NCI-H345 treated with DMSO at 0.1 percent for 48 hours (cell line): ENCODE measurements at regions not wholly inside any gene's neighbourhood (a gene's known extent, or its start where the extent isn't known, plus 50 kb on each side); places are given as distances from the start of the nearest gene placed in this dataset.

ENCODE experiments used
- DNase-seq: peaks from one replicate; lab custom pipeline; 2025; ENCODE audit not compliant: unreplicated experiment; lab: John Stamatoyannopoulos, UW

- no peak for DNase-seq
Observed at GRCh38 chr6:82017288-82017687, 230.3 kb downstream of the IBTK start.

GRCh38 chr6:82015526-82015925, 232.0 kb downstream of the IBTK start:
- DNase-seq, result no peak

- DNase-seq, result no peak
Observed at GRCh38 chr6:82015043-82015442, 232.5 kb downstream of the IBTK start.

- DNase-seq, result no peak
Observed at GRCh38 chr6:82013561-82014530, 233.7 kb downstream of the IBTK start.

- DNase-seq, result no peak
Observed at GRCh38 chr6:82006027-82006738, 241.4 kb downstream of the IBTK start.

- DNase-seq, result no peak
Observed at GRCh38 chr6:82000551-82000950, 247.0 kb downstream of the IBTK start.

GRCh38 chr6:81999826-82000225, 247.3 kb upstream of the TENT5A start:
- DNase-seq, result no peak

GRCh38 chr6:81999270-81999669, 246.8 kb upstream of the TENT5A start:
- DNase-seq, result no peak

- DNase-seq, result no peak
Observed at GRCh38 chr6:81998432-81998831, 246.0 kb upstream of the TENT5A start.

- no peak for DNase-seq
Observed at GRCh38 chr6:81997090-81997926, 244.8 kb upstream of the TENT5A start.

- DNase-seq, result no peak
Observed at GRCh38 chr6:81996414-81996813, 243.9 kb upstream of the TENT5A start.

- DNase-seq, result no peak
Observed at GRCh38 chr6:81995548-81996289, 243.2 kb upstream of the TENT5A start.

GRCh38 chr6:81988871-81989270, 236.4 kb upstream of the TENT5A start:
- DNase-seq, result no peak

- DNase-seq, result no peak
Observed at GRCh38 chr6:81988446-81988845, 236.0 kb upstream of the TENT5A start.

- DNase-seq, result no peak
Observed at GRCh38 chr6:81987293-81987692, 234.8 kb upstream of the TENT5A start.

GRCh38 chr6:81985191-81985590, 232.7 kb upstream of the TENT5A start:
- DNase-seq, result no peak

GRCh38 chr6:81984599-81984998, 232.1 kb upstream of the TENT5A start:
- DNase-seq, result no peak

GRCh38 chr6:81981812-81982211, 229.3 kb upstream of the TENT5A start:
- DNase-seq, result no peak

GRCh38 chr6:81979767-81980166, 227.3 kb upstream of the TENT5A start:
- DNase-seq, result no peak

GRCh38 chr6:81979329-81979728, 226.8 kb upstream of the TENT5A start:
- no peak for DNase-seq

- no peak for DNase-seq
Observed at GRCh38 chr6:81978230-81978629, 225.7 kb upstream of the TENT5A start.
